Tongue (tissue), 1 donor: ENCODE measurements at regions not wholly inside any gene's neighbourhood (a gene's known extent, or its start where the extent isn't known, plus 50 kb on each side); places are given as distances from the start of the nearest gene placed in this dataset.
A peak's percentile ranks its signal among the peaks of the same experiment; 100 is the strongest.

Experiments used
- DNase-seq: peaks from one replicate; pipeline ENCODE4 v3.0.0-alpha.2; 2015

DNA sequence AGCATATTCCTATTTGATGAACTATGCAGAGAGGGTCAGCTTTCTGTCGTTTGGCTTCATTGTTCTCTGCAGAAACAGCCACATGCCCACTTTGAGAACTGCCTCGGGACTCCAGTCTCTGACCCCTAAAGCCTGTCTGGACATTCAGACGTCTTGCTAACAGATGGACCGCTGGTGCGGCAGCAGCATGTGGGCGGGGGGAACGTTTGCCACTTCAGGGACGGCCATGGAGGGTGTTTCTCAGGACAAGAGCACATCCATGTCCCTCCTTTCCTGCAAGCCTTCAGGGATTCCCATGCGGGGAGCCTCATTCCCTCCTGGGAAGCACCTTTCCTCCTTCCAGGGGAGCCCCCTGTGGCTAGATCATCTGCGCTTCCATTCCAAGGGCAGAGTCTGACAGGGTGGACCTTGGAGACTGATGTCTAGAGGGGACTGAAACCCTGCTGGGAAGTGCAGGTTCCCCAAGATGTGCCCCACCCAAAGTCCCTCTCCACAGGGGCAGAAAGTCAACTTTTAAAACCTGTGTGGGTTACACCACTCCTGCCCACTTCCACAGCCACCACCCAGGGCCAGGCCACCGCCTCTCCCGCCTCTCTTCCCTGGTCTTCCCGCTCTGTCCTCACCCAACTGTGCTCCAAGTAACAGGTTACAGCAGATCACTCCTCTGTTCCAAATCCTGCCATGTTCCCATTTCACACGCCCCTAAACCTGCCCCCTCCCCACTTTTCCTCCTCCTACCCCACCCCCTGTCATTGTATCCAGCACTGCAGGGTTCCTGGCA, 94.8 kb upstream of the PMEPA1 start:
- DNase-seq: no peak

DNA sequence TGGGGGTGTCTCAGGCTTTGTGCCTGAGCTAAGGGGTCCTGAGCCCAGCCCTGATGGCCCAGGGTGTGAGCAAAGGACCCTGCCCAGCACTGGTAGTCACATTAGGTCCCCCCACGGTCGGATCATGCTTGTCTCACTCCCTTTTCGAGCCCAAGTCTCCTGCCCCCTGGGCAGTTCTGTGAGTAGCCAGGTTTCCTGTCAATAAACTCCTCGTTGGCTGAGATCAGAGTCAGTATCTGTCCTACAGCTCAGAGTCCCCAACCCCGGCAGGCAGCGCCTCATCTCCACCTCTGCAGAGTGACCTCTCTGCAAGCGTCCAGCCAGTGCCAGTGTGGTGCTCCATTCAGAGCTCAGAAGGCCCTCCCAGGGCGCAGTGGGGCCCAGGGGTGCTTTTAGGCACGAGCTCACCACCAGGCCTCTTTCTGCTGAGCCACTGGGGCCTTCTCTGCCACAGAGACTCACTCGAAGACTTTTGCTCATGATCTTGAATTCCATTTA, 93.7 kb upstream of the PMEPA1 start:
- no peak for DNase-seq

DNA sequence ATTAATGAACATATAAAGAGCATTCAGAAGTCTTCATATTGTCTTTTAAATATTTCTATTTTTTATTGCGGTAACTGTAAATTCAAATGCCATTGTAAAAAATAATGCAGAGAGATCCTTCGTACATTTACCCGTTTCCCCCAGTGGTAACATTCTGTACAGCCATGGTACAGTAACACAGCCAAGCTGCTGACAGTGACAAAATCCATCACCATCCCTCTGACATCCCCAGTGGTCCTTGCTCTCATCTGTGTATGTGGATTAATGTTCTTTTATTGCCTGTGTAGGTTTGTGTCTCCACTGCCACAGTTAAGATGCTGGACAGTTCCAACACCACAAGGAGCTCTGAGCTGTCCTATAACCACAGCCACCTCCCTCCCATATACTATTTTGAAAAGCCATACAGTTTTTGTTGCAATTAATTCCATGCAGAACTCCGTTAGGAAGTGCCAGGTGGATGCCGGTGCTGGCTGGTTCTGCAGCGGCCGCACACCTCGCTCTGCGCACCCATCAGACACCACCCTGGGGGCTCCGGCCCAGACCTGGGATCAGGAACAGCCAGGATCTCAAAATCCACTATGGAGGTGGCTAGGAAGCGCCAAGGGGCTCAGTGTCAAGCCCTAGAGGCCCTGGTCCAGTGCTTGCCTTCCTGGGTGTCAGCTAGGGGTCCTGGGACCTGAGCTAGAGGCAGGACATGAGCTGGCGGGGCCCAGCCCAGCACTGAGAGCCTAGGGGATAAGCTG, 93.1 kb upstream of the PMEPA1 start:
- DNase-seq: no peak

DNA sequence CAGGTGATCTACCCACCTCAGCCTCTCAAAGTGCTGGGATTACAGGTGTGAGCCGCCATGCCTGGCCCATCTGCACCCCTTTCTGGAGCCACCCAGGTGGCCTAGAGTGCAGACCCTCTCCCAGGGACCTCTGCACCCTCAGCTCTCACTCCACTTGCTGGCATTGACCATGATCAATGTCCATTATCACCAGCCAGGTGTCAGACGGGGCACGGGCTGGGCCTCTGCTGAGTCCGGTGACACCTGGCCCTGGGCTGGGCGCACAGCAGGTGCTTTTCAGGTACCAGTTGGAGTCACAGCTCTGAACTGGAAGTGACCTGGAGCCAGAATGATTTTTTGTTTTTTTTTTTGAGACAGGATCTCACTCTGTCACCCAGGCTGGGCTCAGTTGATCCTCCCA, 91.8 kb upstream of the PMEPA1 start:
- no peak for DNase-seq

DNA sequence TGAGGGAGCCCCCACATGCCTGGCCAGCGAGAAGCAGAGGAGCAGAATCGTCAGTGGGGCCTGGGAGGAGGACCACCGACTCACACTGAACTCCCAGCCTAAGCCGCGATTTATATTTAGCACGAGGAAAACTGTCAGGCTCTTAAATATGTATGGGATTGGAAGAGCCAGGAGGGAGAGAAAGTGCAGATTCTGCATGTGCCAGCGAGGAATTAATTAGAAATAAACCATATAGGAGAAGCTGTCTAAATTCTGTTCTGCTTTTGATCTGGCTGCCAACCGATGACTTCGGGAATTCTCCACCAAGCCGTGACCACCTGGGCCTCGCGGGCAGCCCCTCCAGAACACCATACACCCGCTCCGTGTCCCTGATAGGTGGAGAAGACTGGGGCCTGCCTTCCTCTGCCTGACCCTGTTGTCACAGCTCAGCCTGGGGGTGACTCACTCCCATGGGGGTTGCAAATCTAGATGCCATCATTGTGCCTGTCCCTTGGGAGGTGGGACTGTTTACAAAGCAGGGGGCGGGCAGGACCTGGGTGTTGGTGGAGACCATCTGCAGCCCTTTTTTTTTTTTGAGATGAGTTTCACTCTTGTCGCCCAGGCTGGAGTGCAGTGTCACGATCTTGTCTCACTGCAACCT, 91.1 kb upstream of the PMEPA1 start:
- no peak for DNase-seq

DNA sequence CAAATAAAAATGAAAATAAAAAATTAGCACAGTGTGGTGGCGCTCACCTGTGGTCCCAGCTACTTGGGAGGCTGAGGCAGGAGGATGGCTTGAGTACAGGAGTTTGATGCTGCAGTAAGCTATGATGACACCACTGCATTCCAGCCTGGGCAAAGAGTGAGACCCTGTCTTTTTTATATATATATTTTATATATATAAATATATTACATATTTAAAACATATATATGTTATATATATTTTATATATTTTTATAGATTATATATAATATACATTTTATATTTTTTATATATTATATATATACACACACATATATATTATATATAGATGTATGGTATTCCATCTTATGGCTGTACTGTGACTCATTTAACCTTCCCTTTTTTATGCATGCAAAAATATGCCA, 87.6 kb upstream of the PMEPA1 start:
- no peak for DNase-seq

DNA sequence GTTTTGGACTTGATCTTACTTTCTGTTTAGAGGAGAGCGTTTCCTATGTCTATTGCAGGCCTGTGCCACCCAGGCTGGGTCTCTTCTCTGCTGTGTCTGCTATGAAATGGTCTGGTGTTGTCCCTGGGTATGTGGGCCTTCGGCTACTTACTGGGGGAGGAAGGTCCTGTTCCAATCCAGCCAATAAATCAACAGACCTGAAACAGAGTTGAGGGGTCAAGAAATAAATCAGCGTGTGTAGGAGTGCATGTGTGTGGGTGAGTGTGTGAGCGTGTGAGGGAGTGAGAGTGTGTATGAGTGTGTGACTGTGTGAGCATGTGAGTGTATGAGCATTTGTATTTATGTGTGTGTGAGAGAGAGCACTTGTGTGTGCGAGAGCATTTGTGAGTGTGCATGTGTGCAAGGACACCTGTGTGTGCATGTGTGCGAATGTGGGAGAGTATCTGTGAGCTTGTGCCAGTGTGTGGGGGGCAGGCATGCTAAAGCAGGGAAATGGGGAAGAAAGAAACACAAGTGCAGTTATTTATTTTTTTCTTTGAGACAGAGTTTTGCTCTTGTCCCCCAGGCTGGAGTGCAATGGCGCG, 86.3 kb upstream of the PMEPA1 start:
- no peak for DNase-seq

DNA sequence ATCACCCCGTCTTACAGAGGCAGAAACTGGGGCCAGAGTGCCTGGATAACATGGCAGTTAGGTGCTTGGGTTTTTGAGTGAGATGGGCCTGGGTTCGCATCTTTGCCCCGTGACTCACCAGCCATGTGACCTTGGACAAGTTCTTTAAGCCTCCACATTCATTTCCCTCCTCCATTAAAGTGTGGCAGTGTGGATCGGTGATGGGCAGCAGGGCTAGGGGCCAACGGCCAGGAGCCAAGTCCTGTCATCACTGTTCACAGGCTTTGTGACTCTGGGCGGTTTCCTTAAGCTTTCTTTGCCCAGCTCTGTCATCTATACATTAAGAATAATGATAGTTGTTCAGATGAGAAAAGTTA, 85.5 kb upstream of the PMEPA1 start:
- DNase-seq: no peak

DNA sequence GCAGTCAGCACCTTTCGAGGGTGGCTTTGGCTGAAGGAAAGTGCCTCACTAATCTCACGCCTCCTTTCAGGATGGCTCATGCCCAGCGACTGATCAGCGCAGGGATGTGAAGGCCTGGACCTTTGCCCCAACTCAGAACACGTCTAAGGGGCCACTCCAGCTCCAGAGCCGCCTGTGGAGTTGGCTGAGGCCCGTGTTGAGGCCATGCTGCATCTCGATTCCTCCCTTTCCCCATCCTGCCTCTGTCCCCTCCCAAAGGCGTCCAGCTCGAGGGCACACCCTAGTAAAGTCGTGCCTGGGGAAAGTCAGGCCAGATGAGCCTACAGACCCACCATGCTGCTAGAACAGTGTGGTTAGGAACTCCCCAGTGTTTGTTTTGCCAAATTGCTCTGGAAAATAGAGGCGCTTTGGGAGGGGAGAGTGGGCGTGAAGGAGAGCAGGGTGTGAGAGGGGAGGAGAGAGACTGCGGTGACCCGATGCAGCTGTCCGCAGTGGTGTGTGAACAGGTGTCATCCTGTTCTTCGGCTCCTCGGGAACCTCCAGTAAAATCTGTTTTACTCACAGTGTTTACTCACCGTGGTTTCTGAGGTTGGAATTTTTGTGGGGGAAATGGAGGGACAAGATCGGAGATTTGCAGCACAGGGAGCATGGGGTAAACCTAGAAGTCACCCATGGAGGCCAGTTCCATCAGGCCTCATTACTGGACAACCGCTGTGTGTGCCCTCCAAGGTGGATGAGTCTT, 85.0 kb upstream of the PMEPA1 start:
- DNase-seq: peak; percentile 46

DNA sequence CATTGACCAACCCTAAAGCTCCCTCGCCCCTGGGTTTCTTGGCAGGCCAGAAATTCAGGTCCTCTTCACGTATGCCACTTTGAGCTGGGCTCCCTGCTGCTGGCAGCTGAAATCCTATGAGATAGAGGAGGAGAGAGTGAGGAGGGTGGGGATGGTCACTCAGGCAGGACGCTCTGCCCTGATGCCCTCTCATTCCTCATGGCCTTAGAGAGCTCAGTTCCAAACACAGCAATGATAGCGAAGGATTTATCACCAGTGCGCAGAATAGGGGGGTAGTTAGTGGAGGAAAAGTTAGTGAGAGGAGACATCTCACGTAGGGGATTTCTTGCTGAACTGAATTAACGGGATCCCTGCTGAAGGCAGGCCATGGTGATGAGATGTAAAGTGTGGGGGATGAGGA, 84.2 kb upstream of the PMEPA1 start:
- DNase-seq: no peak

DNA sequence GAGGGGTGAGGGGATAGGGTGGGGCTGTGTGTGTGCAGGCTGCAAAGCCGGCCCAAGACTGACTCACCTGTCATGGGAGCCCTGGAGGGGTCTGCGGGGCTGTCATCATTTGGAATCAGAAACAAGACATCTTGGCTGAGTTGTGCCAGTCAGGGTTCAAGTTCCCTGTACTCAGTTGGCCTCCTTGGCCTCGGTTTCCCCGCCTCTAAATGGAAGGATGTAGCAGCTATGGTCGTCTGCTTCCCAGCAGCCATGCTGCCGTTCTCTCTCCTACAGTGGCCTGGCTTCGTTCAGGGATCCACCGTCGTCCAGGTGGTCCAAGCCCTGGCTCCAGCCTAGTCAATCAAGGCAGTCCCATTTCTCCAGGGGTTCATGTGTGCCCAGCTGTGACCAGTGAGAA, 83.6 kb upstream of the PMEPA1 start:
- DNase-seq: no peak

DNA sequence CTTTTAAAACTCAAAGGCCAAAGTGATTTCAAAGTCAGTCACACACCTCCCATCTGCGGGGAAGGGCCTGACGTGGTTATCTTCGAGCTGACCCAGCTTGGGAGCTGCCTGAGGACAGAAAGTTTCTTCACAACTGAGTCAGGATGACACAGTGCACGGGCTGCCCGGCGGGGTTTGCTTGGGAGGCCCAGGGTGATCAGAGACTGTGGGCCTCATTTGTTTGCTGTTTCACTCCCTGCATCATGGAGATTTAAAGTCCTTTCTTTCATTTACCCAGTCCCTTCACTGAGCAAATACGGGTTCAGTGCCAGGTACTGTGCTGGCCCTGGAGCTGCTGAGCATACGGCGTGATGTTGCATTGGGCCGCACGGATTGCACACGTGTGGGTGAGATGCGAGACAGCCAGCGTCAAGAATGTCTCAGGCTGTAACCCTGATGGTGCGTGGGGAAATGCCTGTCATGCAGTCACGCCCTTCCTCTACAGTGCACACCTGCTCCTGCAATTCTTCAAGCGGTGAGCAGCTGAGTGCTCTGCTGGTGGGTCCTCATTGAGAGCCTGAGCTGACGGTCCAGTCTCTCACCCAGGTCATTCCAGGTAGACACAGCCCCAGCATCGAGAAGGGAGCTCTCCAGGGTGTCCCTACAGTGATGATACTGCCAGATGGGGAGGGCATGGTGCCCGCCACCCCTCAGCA, 82.7 kb upstream of the PMEPA1 start:
- peak; percentile 27 for DNase-seq

DNA sequence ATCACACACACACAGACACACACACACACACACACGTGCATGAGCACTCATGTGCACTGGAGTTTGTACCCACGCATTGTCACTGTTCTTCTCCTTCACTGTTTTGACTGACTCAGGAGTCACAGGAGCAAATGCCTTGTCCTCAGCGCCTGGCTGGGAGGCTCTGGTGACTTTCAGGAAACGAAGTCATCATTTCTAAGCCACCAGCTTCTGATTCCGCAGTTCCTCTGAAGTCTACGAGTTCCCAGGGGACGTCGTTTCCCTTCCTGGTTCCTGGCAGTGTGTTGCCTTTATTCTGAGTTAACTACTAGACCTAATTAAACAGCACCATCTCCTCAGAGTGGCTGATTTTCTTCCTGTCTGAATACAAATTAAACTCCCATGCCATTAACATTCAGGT, 82.2 kb upstream of the PMEPA1 start:
- no peak for DNase-seq

DNA sequence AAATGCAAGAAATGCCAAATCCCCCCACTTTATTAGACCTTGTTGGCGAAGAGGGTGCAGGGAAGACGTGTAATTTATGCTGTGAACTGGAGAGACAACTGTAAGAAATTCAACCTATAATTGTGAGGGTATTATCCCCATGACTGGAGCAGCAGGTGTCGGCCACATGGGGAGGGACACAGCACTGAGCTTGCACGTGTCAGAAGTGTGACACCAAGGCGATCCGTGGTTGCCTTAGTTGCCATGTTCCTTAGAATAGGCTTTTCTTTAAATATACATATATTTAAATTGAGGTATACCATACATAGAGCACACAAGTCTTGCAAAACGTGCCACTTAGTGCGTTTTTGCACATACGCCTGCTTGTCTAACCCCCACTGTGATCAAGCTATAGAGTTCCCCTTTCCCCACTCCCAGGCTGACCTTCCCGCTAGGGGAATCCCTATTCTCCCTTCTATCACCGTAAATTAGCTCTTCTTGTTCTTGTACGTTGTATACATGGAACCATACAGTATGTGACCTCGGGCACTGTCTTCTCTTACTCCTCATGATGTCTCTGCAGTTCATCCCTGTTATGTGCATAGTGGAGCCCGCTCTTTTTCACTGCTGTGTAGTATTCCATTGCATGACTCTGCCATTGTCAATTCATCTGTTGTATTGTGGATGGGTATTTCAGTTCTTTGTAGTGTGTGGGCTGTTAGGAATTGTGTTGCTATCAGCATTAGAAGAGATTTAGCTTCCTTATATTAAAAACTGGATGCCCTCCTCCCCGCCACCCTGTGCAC, 81.6 kb upstream of the PMEPA1 start:
- DNase-seq: no peak

DNA sequence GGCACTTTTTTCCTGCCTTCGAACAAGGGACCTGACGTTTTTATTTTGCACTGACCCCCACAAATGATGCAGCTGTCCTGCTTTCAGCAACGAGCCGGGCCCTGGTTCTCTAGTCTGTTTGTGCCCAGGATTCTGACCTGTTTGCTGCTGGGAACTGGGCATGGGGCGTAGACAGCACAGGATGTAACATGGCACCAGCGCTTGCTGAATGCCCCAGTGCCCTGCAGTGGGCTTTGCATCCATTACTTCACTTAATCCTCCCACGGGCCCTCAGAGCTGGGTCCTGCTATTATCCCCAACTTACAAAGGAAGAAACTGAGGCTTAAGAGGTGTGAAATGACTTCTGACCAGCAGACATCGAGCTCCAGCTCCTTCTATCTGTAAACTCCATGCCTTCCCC, 80.4 kb upstream of the PMEPA1 start:
- no peak for DNase-seq

DNA sequence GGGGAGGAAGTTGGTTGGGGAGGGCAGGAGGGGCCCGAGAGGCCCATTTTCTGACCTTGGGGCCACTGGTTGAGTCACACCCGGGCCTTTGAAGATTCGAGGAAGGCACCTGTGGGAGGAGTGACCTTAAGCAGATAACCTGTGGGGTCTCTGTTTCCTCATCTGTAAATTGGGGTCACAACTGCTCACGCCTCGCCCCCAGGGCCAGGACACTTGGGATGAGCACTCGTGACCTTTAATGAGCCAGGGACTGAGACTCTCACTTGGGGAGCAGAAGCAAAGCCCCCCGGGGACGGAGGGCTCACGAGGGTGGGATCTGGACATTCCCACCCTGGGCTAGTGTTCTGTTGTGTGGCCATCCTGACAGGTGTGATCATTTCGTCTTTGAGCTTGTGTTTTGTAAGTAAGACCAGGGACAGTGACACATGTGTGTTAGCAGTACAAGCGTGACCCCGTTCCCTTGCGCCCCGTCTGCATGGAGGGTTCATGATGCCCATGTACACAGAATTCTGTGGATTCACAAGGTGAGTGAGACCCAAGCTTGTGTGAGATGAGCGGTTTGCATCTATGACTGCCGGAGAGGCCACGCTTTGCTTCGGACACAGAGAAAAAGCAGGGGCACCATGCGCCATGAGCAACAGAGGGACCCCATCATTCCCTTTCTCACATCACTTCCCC, 79.3 kb upstream of the PMEPA1 start:
- no peak for DNase-seq

DNA sequence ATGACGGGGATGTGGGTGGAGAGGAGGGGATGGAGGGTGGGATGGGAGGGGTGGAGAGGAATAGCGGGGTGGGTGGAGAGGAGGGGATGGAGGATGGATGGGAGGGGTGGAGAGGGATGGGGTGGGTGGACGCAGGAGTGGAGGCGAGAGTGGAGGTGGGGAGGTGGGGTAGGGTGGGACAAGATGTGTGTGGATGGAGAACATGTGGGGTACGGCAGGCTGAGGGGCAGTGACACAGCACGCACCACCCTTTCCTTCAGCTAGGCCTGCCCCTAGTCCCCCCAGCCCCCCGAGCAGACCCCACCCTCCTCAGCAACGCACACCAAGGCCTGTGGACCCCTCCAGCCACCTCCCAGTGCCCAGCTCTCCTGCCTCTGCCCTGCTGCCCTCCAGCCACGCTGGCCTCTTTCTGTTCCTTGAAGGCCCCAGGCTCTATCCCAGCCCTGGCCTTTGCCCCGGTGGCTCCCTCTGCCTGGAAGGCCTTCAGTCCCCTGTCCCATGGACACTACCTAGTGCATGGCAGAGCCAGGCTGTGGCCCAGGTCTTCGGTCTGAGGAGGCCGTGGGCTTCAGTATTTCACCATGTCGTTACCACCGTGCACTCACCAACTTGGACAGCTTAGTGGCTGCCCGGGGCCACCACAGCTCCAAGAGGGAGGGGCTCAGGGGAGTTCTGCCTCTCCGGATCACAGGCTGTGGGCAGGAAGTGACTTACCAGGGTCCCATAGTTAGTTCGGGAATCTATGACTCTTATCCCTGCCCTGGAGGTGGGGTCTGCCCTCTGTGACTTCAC, 78.4 kb upstream of the PMEPA1 start:
- no peak for DNase-seq

DNA sequence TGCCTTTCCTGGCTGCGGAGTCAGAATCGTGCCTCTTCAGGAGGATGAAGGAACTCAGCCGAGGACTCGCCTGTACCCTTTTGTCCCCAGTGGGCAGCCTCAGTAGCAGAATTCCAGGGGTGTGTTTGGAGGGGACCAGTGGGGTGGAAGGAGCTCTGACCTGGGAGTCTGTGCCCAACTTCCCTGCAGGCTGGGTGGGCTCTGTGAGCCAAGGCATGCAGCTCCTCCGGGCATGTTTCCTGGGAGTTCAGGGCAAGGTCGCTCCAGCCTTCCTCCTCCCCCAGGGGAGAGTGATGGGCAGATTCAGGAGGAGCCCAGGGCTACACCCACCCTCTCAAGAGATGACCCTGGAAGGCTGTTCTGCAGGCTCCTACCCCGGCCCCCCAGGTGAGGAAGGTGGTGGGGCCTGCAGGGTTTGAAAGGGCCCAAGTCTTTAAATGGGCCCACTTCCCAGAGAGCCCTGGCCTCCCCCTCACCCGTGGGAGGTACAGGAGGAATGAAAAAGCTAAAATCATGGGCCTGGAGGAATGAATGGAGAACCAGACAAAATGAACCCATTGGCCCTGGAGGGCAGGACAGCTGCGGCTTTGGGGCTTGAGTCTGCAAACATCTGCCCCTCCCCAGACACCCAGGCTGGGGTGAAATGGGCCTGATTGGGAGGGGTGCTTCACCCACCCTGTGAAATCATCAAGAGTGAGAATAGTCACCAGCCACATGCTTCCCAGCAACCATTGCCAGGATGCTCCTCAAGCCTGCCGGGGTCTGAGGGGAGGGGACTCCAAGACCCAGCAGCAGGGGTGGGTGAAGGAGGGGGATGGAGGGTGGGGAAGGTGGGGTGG, 77.6 kb upstream of the PMEPA1 start:
- no peak for DNase-seq
